ENCODE measurements at regions not wholly inside any gene's neighbourhood (a gene's known extent, or its start where the extent isn't known, plus 50 kb on each side); places are given as distances from the start of the nearest gene placed in this dataset.
"Not testable (repeated sequence)": the region's sequence is repeated elsewhere in the genome, so short reads cannot be mapped to it uniquely, and the experiment has no call there.

DNA sequence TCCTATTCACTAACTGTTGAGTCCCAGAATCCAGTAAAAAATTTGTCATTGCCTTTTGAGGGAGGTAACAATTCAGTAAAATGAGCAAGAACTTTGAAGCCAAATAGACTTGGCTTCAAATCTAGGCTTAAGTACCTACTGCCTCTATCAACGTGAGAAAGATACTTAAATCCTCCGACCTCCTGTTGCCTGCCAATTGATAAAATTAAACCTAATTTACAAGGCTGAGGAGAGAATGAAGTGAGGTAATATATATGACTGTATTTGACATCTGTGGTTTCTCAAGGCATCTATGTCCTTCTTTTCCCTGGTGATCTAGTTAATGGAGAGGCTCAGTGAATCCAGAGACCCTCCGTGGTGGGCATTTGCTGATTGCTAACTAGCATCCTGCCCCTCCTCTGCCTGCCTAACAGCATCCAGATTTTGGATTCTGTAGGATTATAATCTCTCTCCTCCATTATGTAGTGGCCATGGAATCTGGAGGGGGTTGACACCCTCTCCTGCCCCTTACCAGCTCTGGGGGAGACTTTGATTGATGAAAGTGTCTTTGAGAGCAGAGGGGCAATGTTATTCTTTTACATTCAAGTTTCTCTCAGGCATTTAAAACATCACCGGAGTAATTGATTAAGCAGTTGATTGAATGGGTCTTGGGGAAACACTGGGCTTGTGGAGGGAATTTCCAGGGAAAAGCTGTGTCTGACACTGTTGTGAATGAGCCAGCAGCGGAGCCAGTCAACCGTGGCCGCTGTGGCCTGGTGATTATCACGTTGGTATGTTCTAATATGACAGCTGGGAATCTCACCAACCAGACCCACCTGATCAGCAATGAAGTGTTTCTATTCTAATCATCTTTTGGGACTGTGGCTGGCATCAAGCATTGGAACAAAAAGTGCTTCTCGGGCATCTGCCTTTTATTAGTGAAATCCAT, 140.7 kb upstream of the FAM78B start:
- no peak for DNase-seq

DNA sequence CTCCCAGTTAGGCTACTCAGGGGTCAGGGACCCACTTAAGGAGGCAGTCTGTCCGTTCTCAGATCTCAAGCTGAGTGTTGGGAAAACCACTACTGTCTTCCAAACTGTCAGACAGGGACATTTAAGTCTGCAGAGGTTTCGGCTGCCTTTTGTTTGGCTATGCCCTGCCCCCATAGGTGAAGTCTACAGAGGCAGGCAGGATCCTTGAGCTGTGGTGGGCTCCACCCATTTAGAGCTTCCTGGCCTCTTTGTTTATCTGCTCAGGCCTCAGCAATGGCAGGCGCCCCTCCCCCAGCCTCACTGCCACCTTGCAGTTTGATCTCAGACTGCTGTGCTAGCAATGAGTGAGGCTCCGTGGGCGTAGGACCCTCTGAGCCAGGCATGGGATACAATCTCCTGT, 149.5 kb upstream of the FAM78B start:
- not testable (repeated sequence) for DNase-seq

DNA sequence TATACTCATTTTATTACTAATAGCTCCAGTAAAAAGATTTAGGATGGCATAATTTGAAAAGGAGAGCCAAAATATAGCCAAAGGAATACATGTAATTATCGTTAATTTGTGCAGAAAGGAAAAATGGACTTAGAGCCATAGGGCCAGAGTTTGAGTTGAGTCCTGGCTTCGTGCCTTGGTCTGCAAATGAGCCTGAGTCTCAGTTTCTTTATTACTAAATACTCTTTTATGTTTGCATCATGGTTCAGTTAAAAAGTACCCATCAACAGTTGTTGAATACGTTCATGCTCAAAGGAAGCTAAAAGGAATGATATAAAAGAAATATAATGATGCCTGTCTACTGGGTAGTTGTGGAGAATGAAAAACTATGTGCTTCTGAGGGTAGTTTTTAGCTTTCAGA, 155.7 kb upstream of the FAM78B start:
- no peak for DNase-seq

DNA sequence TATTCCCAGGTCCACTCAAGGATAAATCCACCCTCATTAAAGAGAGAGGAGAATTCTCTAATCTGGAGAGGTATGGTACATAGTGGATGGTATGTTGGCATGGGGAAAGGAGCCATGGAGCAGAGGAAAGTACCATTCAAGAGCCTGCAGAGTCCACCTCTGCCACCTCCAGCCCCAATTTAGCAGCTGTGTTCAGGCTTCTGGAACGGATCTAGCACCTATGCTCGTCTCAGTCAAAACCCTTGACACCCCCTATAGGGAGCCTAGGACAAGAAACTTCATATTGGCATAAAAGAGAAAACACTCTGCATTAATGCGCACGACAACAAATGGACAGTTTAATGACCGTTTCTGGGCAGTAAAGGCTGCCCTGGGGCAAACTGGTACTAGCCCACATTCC, 161.1 kb upstream of the FAM78B start:
- DNase-seq = no peak

- no peak for DNase-seq
Observed at GRCh38 chr1:166328956-166329355, 162.2 kb upstream of the FAM78B start.

GRCh38 chr1:166330096-166330495, 163.3 kb upstream of the FAM78B start:
- DNase-seq = no peak

DNA sequence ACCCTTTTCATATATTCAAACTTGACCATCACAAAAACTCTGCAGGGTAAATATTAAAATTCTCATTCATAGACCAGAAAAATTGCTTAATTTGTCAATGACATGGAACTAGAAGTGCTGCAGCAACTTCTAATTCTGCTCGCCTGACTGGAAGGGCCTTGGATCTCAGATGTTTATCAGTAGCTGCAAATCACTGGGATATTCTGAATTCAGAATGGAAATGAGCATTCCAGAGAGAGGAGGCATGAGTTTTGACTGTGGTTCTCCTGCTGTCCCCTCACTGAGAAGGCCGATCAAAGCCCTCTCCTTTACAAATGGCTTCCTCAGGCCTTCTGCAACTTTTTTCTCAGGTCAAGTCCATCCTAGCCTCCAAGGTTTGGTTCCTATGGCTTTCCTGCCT, 171.3 kb upstream of the FAM78B start:
- DNase-seq = no peak

GRCh38 chr1:166340709-166341108, 173.9 kb upstream of the FAM78B start:
- no peak for DNase-seq

DNA sequence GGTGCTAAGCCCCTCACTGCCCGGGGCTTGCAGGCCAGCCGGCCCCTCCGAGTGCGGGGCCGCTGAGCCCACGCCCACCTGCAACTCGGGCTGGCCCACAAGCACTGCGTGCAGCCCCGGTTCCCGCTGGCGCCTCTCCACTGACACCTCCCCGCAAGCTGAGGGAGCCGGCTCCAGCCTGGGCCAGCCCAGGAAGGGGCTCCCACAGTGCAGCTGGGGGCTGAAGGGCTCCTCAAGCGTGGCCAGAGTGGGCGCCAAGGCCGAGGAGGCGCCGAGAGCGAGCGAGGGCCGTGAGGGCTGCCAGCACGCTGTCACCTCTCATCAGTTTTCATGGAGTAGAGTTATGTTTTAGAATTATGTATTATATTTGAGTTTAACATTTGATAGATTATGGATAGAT, 176.5 kb upstream of the FAM78B start:
- DNase-seq = no peak

DNA sequence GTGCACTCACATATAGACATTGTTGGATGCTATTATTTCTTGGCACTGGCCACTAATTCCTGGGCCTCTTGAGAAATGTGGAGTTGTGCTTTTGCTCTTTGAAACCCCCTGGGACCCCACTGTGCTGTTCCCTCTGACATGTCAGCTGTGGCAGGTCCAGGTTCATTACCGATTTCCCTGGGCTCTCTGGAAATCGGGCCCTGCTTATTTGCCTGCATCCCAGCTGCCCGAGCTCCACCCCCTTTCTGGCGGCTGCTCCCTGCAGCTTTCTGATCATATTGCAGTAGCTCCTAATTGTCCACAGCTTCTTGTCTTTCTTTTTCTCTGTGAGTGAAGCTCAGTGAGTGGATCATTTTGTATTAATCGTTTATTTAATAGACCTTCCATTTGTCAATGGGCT, 183.7 kb upstream of the FAM78B start:
- DNase-seq = no peak

- DNase-seq = no peak
Observed at GRCh38 chr1:166351676-166352075, 184.9 kb upstream of the FAM78B start.

DNA sequence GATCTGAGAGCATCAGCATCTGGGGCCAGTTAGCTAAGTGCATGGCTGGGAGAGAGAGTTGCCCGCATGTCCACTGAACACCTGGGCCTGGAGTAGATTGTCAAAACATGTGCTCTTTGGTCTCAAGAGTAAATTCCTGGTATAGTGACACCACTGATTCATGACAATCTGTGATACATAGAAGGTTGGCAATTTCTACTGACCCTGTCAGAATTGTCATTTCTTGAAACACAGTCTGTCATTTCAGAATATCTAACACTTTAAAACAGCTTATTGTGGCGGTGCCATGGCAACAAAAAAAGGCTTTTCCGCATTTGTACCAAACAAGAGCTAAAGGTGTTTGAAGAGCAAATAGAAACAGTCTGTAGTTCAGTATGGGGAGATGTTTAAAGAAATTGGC, 186.4 kb upstream of the FAM78B start:
- DNase-seq = no peak

DNA sequence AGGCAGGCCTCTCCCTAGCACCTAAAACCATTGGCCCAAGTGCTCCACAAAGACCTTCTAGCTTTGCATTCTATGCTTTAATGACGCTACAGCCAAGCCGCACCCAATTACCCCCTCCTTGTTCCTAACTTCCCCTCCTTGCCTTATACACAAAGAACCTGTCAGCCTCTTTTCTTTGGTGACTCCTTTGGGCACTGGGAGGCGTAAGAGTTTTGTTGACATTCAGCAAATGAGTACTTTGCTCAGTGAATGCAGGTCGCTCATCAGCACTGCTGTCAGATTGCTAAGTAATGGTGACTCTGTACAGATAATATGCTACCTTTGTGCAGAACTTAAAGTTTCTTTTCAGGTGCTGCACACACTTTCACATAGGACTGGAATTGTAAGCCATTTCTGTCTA, 187.6 kb upstream of the FAM78B start:
- no peak for DNase-seq

DNA sequence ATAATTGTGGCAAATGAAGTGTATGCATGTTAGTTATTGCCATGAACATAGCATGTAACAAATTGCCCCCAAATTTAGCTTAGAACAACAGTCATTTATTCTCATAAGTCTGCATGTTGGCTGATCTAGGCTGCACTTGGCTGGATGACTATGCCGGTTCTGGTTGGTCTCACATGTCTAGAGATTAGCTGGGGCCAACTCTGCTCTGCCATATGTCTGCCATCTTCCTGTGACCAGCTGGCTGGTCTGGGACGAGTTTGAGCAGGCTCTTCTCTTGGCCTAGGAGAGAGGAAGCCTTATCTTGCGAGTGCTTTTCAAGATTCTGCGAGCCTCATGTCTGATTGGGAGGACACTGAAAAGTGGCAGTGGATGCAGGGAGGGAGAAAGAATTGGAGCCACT, 198.3 kb upstream of the FAM78B start:
- DNase-seq = no peak

- no peak for DNase-seq
Observed at GRCh38 chr1:166368030-166368429, 201.2 kb upstream of the FAM78B start.

DNA sequence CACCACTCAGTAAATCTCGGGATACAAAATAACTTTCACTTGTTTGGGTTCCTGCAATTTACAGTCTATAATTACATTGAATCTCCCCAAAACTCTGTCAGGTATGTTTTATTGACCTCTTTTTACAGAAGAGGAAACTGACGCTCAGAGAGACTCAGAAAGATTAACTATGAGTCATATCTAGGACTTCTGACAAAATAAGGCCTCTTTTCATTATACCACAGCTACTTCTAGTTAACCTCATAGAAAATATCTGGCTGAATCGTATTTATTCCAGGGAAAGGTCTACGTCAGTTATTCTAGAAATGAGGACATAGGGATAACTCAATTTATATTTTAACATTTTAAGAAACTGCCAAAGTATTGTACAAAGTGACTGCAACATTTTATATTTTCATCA, 211.1 kb upstream of the FAM78B start:
- no peak for DNase-seq

DNA sequence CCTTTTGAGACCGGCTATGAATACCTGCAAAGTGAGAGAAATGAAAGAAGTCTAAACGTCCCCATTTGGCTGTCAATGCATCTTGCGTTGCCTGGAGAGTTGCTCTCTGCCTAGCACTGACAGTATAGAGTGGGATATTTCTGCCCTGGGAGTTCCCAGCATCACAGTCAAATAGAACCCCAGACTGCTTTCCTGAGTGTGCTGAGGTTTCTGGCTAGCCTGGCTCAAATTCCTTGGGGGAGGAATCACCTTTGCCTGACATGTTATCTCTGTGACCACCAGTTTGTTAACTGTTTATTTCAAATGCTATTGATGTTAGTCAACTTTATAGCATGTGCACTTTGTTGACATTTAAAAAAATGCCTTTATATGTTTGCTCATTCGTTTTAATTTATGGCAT, 212.0 kb upstream of the FAM78B start:
- DNase-seq = no peak

DNA sequence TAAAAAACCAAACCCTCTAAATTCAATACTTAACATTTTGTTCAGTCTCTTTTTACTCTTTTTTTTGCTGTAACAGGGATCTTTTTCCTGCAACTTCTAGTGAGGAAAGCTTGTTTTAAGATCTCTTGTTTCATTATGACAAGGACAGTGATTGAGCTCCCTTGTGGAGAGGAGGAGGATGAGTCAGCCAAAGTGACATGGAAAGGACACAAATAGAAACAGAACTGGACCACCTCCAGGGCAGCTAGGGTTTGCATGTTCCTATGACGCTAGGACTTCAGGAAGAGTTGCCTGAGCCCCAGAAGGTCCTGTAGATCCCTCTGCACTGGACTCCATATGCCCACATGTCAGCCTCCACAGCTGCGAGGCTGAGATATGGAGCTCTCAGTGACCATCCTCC, 212.6 kb upstream of the FAM78B start:
- no peak for DNase-seq

DNA sequence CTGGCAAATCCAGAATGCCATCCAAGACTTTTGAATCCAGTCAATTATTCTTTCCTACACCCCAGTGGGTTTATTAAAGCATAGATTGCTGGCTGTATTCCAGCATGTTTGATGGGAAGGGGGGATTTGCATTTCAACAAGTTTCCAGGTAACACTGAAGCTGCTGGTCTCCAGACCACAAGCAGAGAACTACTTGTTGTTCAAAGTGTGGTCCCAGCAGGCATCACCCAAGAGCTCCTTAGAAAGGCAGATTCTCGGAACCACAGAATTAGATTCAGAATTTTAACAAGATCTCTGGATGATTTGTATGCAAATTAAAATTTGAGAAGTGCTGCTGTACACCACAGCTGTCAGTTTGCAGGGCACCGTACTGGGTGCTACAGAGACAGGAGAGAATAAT, 216.3 kb upstream of the FAM78B start:
- no peak for DNase-seq

DNA sequence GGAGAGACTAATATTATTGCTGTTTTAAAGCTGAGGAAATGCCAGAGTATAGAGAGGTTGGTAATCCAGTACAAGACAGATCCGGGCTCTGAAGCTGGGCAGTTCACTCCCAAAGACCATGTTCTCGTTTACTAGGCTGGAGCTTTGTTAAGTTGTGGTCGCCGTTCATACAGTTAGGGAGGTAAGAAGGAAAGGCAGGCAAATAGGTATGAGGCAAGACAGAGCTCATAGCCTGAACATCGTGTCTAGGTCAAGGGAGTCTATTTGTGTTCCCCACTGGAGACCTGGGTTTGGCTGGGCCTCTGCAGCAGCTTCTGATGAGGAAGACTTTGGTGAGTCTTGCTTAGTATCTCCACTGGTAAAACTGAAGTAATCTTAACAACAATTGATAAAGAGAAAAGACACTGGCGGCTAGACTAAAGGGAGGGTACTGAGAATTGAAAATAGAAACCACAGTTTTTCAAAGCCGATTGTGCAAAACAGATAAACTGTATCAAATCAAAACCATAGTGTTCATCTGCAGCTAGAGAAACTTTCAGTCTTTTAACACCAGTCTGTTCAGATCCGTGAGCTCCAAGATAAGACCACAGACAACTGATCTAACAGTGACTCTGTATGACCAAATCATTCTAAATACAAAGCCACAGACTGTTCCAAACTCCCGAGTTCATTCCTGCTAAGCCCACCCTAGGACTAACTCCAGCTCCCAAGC, 217.0 kb upstream of the FAM78B start:
- no peak for DNase-seq

DNA sequence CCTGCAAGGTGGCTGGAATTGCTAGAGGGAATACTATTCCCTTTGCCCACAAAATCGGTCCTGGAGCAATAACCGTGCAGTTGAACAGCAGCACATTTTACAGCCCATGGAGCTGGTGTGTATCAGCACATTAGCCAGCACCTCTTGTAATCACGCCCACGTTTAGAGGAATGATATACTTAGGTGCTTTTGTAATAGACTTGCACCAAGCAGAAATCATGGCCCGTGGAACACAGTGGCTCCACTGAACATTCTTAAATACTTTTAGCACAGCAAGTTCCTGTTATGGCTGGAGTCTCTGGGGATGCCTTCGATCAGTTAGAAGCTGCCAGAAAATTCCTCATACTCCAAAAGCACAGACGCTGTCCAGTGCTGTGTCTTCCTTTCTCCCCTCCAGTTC, 218.1 kb upstream of the FAM78B start:
- DNase-seq = no peak

- DNase-seq = no peak
Observed at GRCh38 chr1:166390366-166391033, 223.7 kb upstream of the FAM78B start.

GRCh38 chr1:166391279-166392066, 224.7 kb upstream of the FAM78B start:
- DNase-seq = no peak
